Activated CD4-positive, alpha-beta T cell treated with anti-CD3 and anti-CD28 coated beads, Interleukin-2, amount 10 ng/mL, durations not matched to agents 24 days and 14 days (primary cell): ENCODE measurements at regions not wholly inside any gene's neighbourhood (a gene's known extent, or its start where the extent isn't known, plus 50 kb on each side); places are given as distances from the start of the nearest gene placed in this dataset.
"Not testable (repeated sequence)": the region's sequence is repeated elsewhere in the genome, so short reads cannot be mapped to it uniquely, and the experiment has no call there.

Experiments
- DNase-seq: peaks from one replicate; pipeline ENCODE4 v3.0.0; 2022
- H3K27ac Mint-ChIP-seq: one replicate; pipeline ENCODE4 v1.8.0; 2022; ENCODE audit warnings: mild to moderate bottlenecking, mixed read lengths
- H3K27me3 Mint-ChIP-seq: one replicate; pipeline ENCODE4 v1.8.0; 2022; ENCODE audit warnings: mixed read lengths
- H3K36me3 Mint-ChIP-seq: one replicate; pipeline ENCODE4 v1.8.0; 2022; ENCODE audit warnings: low read depth, mild to moderate bottlenecking, mixed read lengths
- H3K4me1 Mint-ChIP-seq: one replicate; pipeline ENCODE4 v1.8.0; 2021; ENCODE audit warnings: mixed read lengths
- H3K4me3 Mint-ChIP-seq: one replicate; pipeline ENCODE4 v1.8.0; 2022; ENCODE audit warnings: mild to moderate bottlenecking, moderate library complexity, mixed read lengths
- H3K9me3 Mint-ChIP-seq: one replicate; pipeline ENCODE4 v1.8.0; 2021; ENCODE audit warnings: mixed read lengths
- intact Hi-C: fragments of 100-400 bp; cut with micrococcal nuclease; formaldehyde crosslinking; loops from one replicate; pipeline ENCODE4 v1.15.1; 2023

- H3K27ac Mint-ChIP-seq, H3K36me3 Mint-ChIP-seq, H3K4me3 Mint-ChIP-seq, intact Hi-C loops, H3K4me1 Mint-ChIP-seq, H3K27me3 Mint-ChIP-seq, H3K9me3 Mint-ChIP-seq, DNase-seq: not testable (repeated sequence)
Observed at GRCh38 chr13:111501596-111502535, 181.4 kb downstream of the TEX29 start.

GRCh38 chr13:111502957-111503356 is 182.5 kb downstream of the TEX29 start:
- no peak for DNase-seq
- intact Hi-C loops, result no loop called here
- Mint-ChIP-seq H3K4me1 (peaks cover 5% of the 10 kb centered on the region), H3K27me3 (no peaks in the 10 kb centered on the region), H3K36me3 (no peaks in the 10 kb centered on the region), H3K9me3 (no peaks in the 10 kb centered on the region), H3K4me3 (no peak overlapping the region), H3K27ac (no peak overlapping the region)

GRCh38 chr13:111503376-111503775 is 182.9 kb downstream of the TEX29 start:
- H3K4me3 Mint-ChIP-seq, result no peak overlapping the region
- peaks cover 5% of the 10 kb centered on the region for H3K4me1 Mint-ChIP-seq
- H3K9me3 Mint-ChIP-seq, result no peaks in the 10 kb centered on the region
- no peak overlapping the region for H3K27ac Mint-ChIP-seq
- intact Hi-C loops, result no loop called here
- DNase-seq, result no peak
- no peaks in the 10 kb centered on the region for H3K36me3 Mint-ChIP-seq
- H3K27me3 Mint-ChIP-seq, result no peaks in the 10 kb centered on the region

- Mint-ChIP-seq H3K4me1 (peaks cover 5% of the 10 kb centered on the region), H3K36me3 (no peaks in the 10 kb centered on the region), H3K27ac (no peak overlapping the region), H3K4me3 (no peak overlapping the region), H3K9me3 (no peaks in the 10 kb centered on the region), H3K27me3 (no peaks in the 10 kb centered on the region)
- intact Hi-C loops, result no loop called here
- no peak for DNase-seq
Observed at GRCh38 chr13:111503905-111504695, 183.7 kb downstream of the TEX29 start.

- Mint-ChIP-seq H3K9me3 (no peaks in the 10 kb centered on the region), H3K36me3 (no peaks in the 10 kb centered on the region), H3K27ac (no peak overlapping the region), H3K4me1 (peaks cover 5% of the 10 kb centered on the region), H3K4me3 (no peak overlapping the region), H3K27me3 (no peaks in the 10 kb centered on the region)
- DNase-seq, result no peak
- intact Hi-C loops, result no loop called here
Observed at GRCh38 chr13:111505175-111505777, 184.8 kb downstream of the TEX29 start.

- Mint-ChIP-seq H3K4me1 (peaks cover 5% of the 10 kb centered on the region), H3K27ac (no peak overlapping the region), H3K27me3 (no peaks in the 10 kb centered on the region), H3K36me3 (no peaks in the 10 kb centered on the region), H3K4me3 (no peak overlapping the region), H3K9me3 (no peaks in the 10 kb centered on the region)
- intact Hi-C loops, result no loop called here
- DNase-seq, result no peak
Observed at GRCh38 chr13:111506125-111506524, 185.7 kb downstream of the TEX29 start.

GRCh38 chr13:111506621-111507020 is 186.2 kb downstream of the TEX29 start:
- no peak overlapping the region for H3K4me3 Mint-ChIP-seq
- DNase-seq, result no peak
- no peaks in the 10 kb centered on the region for H3K9me3 Mint-ChIP-seq
- intact Hi-C loops, result no loop called here
- no peaks in the 10 kb centered on the region for H3K36me3 Mint-ChIP-seq
- no peak overlapping the region for H3K27ac Mint-ChIP-seq
- peaks cover 5% of the 10 kb centered on the region for H3K4me1 Mint-ChIP-seq
- no peaks in the 10 kb centered on the region for H3K27me3 Mint-ChIP-seq

- no peak overlapping the region for H3K27ac Mint-ChIP-seq
- H3K4me1 Mint-ChIP-seq, result peaks cover 5% of the 10 kb centered on the region
- no peaks in the 10 kb centered on the region for H3K36me3 Mint-ChIP-seq
- no peaks in the 10 kb centered on the region for H3K9me3 Mint-ChIP-seq
- intact Hi-C loops, result no loop called here
- H3K4me3 Mint-ChIP-seq, result no peak overlapping the region
- H3K27me3 Mint-ChIP-seq, result no peaks in the 10 kb centered on the region
- no peak for DNase-seq
Observed at GRCh38 chr13:111508164-111508870, 187.9 kb downstream of the TEX29 start.

- no peak for DNase-seq
- Mint-ChIP-seq H3K4me3 (no peak overlapping the region), H3K4me1 (peaks cover 3% of the 10 kb centered on the region), H3K36me3 (no peaks in the 10 kb centered on the region), H3K9me3 (no peaks in the 10 kb centered on the region), H3K27me3 (no peaks in the 10 kb centered on the region), H3K27ac (no peak overlapping the region)
- intact Hi-C loops, result no loop called here
Observed at GRCh38 chr13:111508902-111509509, 188.6 kb downstream of the TEX29 start.

- Mint-ChIP-seq H3K4me1 (no peaks in the 10 kb centered on the region), H3K9me3 (no peaks in the 10 kb centered on the region), H3K36me3 (no peaks in the 10 kb centered on the region), H3K27me3 (no peaks in the 10 kb centered on the region), H3K27ac (no peak overlapping the region), H3K4me3 (no peak overlapping the region)
- intact Hi-C loops, result no loop called here
- DNase-seq, result no peak
Observed at GRCh38 chr13:111510502-111511218, 190.2 kb downstream of the TEX29 start.

GRCh38 chr13:111511219-111511732 is 190.8 kb downstream of the TEX29 start:
- Mint-ChIP-seq H3K36me3 (no peaks in the 10 kb centered on the region), H3K4me1 (no peaks in the 10 kb centered on the region), H3K27me3 (no peaks in the 10 kb centered on the region), H3K4me3 (no peak overlapping the region), H3K27ac (no peak overlapping the region), H3K9me3 (no peaks in the 10 kb centered on the region)
- DNase-seq, result no peak
- intact Hi-C loops, result no loop called here

GRCh38 chr13:111511805-111512504 is 191.5 kb downstream of the TEX29 start:
- H3K4me1 Mint-ChIP-seq, result no peaks in the 10 kb centered on the region
- DNase-seq, result no peak
- H3K36me3 Mint-ChIP-seq, result no peaks in the 10 kb centered on the region
- H3K27ac Mint-ChIP-seq, result no peak overlapping the region
- intact Hi-C loops, result no loop called here
- no peaks in the 10 kb centered on the region for H3K27me3 Mint-ChIP-seq
- no peak overlapping the region for H3K4me3 Mint-ChIP-seq
- H3K9me3 Mint-ChIP-seq, result no peaks in the 10 kb centered on the region
